ENCODE measurements at regions not wholly inside any gene's neighbourhood (a gene's known extent, or its start where the extent isn't known, plus 50 kb on each side); places are given as distances from the start of the nearest gene placed in this dataset.
A peak's percentile ranks its signal among the peaks of the same experiment; 100 is the strongest.

- no peaks in the 10 kb centered on the region for H3K9me3 ChIP-seq
- no peak overlapping the region for H3K4me3 ChIP-seq
- TF ChIP-seq POLR2A (IDR thresholded peaks at IDR 0.05) (no peak), POLR2AphosphoS5 (IDR thresholded peaks at IDR 0.05) (peak; percentile 41)
- peak overlapping the region; percentile 21 to 57 for H3K27ac ChIP-seq
- DNase-seq (ENCODE audit: low spot score): peak; percentile 79
- intact Hi-C loops (cut with DNase I): no loop called here
- H3K27me3 ChIP-seq (replicated peaks; ENCODE audit: insufficient read depth): no peaks in the 10 kb centered on the region
- peaks cover 16% of the 10 kb centered on the region for H3K4me1 ChIP-seq (replicated peaks)
- H3K36me3 ChIP-seq: no peaks in the 10 kb centered on the region
- 41% methylated on average over 21 of the region's 22 CpGs for WGBS
Measured at GRCh38 chr9:89676281-89676680, 71.5 kb downstream of the GADD45G start.

- no peak for DNase-seq (ENCODE audit: low spot score)
- peaks cover 16% of the 10 kb centered on the region for H3K4me1 ChIP-seq (replicated peaks)
Measured at GRCh38 chr9:89677702-89678395, 73.0 kb downstream of the GADD45G start.

GRCh38 chr9:89678396-89679015 is 73.7 kb downstream of the GADD45G start:
- Histone ChIP-seq H3K27me3 (replicated peaks; ENCODE audit: insufficient read depth) (no peaks in the 10 kb centered on the region), H3K4me3 (no peak overlapping the region), H3K27ac (no peak overlapping the region), H3K9me3 (no peaks in the 10 kb centered on the region), H3K4me1 (replicated peaks) (peaks cover 16% of the 10 kb centered on the region), H3K36me3 (no peaks in the 10 kb centered on the region)
- intact Hi-C loops (cut with DNase I): no loop called here
- TF ChIP-seq CTCF (IDR thresholded peaks at IDR 0.05): no peak
- no peak for TF ChIP-seq POLR2A (IDR thresholded peaks at IDR 0.05)
- no peak for TF ChIP-seq POLR2AphosphoS5 (IDR thresholded peaks at IDR 0.05)
- WGBS: 60% methylated on average over 10 of the region's 10 CpGs
- no peak for DNase-seq (ENCODE audit: low spot score)

More at GRCh38 chr9:89677702-89678395, 73.0 kb downstream of the GADD45G start:
- H3K4me3 ChIP-seq: no peak overlapping the region
- TF ChIP-seq POLR2AphosphoS5 (IDR thresholded peaks at IDR 0.05): no peak
- no peak for TF ChIP-seq POLR2A (IDR thresholded peaks at IDR 0.05)
- no peaks in the 10 kb centered on the region for H3K36me3 ChIP-seq
- H3K27ac ChIP-seq: no peak overlapping the region
- H3K27me3 ChIP-seq (replicated peaks; ENCODE audit: insufficient read depth): no peaks in the 10 kb centered on the region
- 24% methylated on average over 12 of the region's 12 CpGs for WGBS
- intact Hi-C loops (cut with DNase I): no loop called here
- no peaks in the 10 kb centered on the region for H3K9me3 ChIP-seq

- 96% methylated on average over 9 of the region's 9 CpGs for WGBS
Measured at GRCh38 chr9:89679016-89679415, 74.2 kb downstream of the GADD45G start.

GRCh38 chr9:89679581-89679980 is 74.8 kb downstream of the GADD45G start:
- 91% methylated on average over 3 of the region's 3 CpGs for WGBS

More at GRCh38 chr9:89679016-89679415, 74.2 kb downstream of the GADD45G start:
- no peak overlapping the region for H3K4me3 ChIP-seq
- H3K36me3 ChIP-seq: no peaks in the 10 kb centered on the region
- H3K9me3 ChIP-seq: no peaks in the 10 kb centered on the region
- no peak for TF ChIP-seq POLR2AphosphoS5 (IDR thresholded peaks at IDR 0.05)
- no peak for TF ChIP-seq CTCF (IDR thresholded peaks at IDR 0.05)
- TF ChIP-seq POLR2A (IDR thresholded peaks at IDR 0.05): no peak
- intact Hi-C loops (cut with DNase I): no loop called here
- DNase-seq (ENCODE audit: low spot score): no peak
- H3K27ac ChIP-seq: no peak overlapping the region
- no peaks in the 10 kb centered on the region for H3K27me3 ChIP-seq (replicated peaks; ENCODE audit: insufficient read depth)
- peaks cover 16% of the 10 kb centered on the region for H3K4me1 ChIP-seq (replicated peaks)

More at GRCh38 chr9:89679581-89679980, 74.8 kb downstream of the GADD45G start:
- no peak for DNase-seq (ENCODE audit: low spot score)
- Histone ChIP-seq H3K4me3 (no peak overlapping the region), H3K27me3 (replicated peaks; ENCODE audit: insufficient read depth) (no peaks in the 10 kb centered on the region), H3K4me1 (replicated peaks) (peaks cover 16% of the 10 kb centered on the region), H3K27ac (no peak overlapping the region), H3K9me3 (no peaks in the 10 kb centered on the region), H3K36me3 (no peaks in the 10 kb centered on the region)
- intact Hi-C loops (cut with DNase I): no loop called here
- TF ChIP-seq POLR2A (IDR thresholded peaks at IDR 0.05) (no peak), CTCF (IDR thresholded peaks at IDR 0.05) (no peak), POLR2AphosphoS5 (IDR thresholded peaks at IDR 0.05) (no peak)
